H9 (cell line): ENCODE measurements at regions not wholly inside any gene's neighbourhood (a gene's known extent, or its start where the extent isn't known, plus 50 kb on each side); places are given as distances from the start of the nearest gene placed in this dataset.

Source experiments
- DNase-seq: peaks from one replicate; pipeline ENCODE4 v3.0.0-alpha.2; 2017
- H2AFZ ChIP-seq: one replicate; pipeline ENCODE4 v1.6.1; 2013; ENCODE audit warnings: mild to moderate bottlenecking, low read length, control low read depth, moderate library complexity
- H2AK5ac ChIP-seq: 2 replicates; pipeline ENCODE4 v1.6.1; 2013; ENCODE audit warnings: low read length, control low read depth, mixed read lengths; ENCODE audit not compliant: insufficient read length
- H2BK120ac ChIP-seq: one replicate; pipeline ENCODE4 v1.6.1; 2013; ENCODE audit warnings: low read depth, mild to moderate bottlenecking, low read length, control low read depth, inconsistent platforms; ENCODE audit not compliant: poor library complexity, severe bottlenecking
- H2BK12ac ChIP-seq: 2 replicates; pipeline ENCODE4 v1.6.1; 2013; ENCODE audit warnings: low read length, control low read depth, mixed read lengths, low read depth; ENCODE audit not compliant: insufficient read length
- H2BK15ac ChIP-seq: 2 replicates; pipeline ENCODE4 v1.6.1; 2013; ENCODE audit warnings: low read depth, low read length, control low read depth
- H2BK20ac ChIP-seq: one replicate; pipeline ENCODE4 v1.6.1; 2013; ENCODE audit warnings: low read depth, mild to moderate bottlenecking, low read length, control low read depth, inconsistent platforms; ENCODE audit not compliant: poor library complexity, severe bottlenecking
- H2BK5ac ChIP-seq: 2 replicates; pipeline ENCODE4 v1.6.1; 2013; ENCODE audit warnings: low read length, control low read depth, mixed read lengths; ENCODE audit not compliant: insufficient read length
- H3K14ac ChIP-seq: 2 replicates; pipeline ENCODE4 v1.6.1; 2013; ENCODE audit warnings: low read length, control low read depth; ENCODE audit not compliant: insufficient read depth
- H3K18ac ChIP-seq: 2 replicates; pipeline ENCODE4 v1.6.1; 2013; ENCODE audit warnings: low read depth, mild to moderate bottlenecking, mixed read lengths, low read length, control low read depth; ENCODE audit not compliant: insufficient read length
- H3K23ac ChIP-seq: 2 replicates; pipeline ENCODE4 v1.6.1; 2013; ENCODE audit warnings: low read length, control low read depth, mixed read lengths, low read depth; ENCODE audit not compliant: insufficient read length
- H3K23me2 ChIP-seq: 2 replicates; pipeline ENCODE4 v1.6.1; 2013; ENCODE audit warnings: low read depth, mild to moderate bottlenecking, mixed read lengths, low read length, control low read depth; ENCODE audit not compliant: insufficient read length, poor library complexity, severe bottlenecking
- H3K27ac ChIP-seq: 2 replicates; pipeline ENCODE4 v1.5.1; 2013; ENCODE audit warnings: low read length, control low read depth, mixed read lengths, low read depth; ENCODE audit not compliant: insufficient read length
- H3K27me3 ChIP-seq: 2 replicates; pipeline ENCODE4 v1.6.1; 2013; ENCODE audit warnings: low read length, control low read depth, inconsistent platforms; ENCODE audit not compliant: insufficient read depth
- H3K4ac ChIP-seq: 2 replicates; pipeline ENCODE4 v1.6.1; 2013; ENCODE audit warnings: low read depth, mild to moderate bottlenecking, control low read depth, inconsistent platforms, low read length, moderate library complexity
- H3K4me1 ChIP-seq: 2 replicates; pipeline ENCODE4 v1.6.1; 2013; ENCODE audit warnings: low read length, control low read depth, inconsistent platforms; ENCODE audit not compliant: insufficient read depth
- H3K4me2 ChIP-seq: 2 replicates; pipeline ENCODE4 v1.6.1; 2013; ENCODE audit warnings: low read length, control low read depth, mixed read lengths; ENCODE audit not compliant: insufficient read length, insufficient read depth
- H3K56ac ChIP-seq: 2 replicates; pipeline ENCODE4 v1.6.1; 2013; ENCODE audit warnings: low read depth, mild to moderate bottlenecking, mixed read lengths, low read length, control low read depth; ENCODE audit not compliant: insufficient read length
- H3K79me1 ChIP-seq: 2 replicates; pipeline ENCODE4 v1.6.1; 2013; ENCODE audit warnings: low read depth, mild to moderate bottlenecking, moderate library complexity, low read length, control low read depth, inconsistent platforms; ENCODE audit not compliant: insufficient read depth, poor library complexity, severe bottlenecking
- H3K79me2 ChIP-seq: 2 replicates; pipeline ENCODE4 v1.6.1; 2013; ENCODE audit warnings: low read length, control low read depth, inconsistent platforms; ENCODE audit not compliant: insufficient read depth
- H3K9ac ChIP-seq: 2 replicates; pipeline ENCODE4 v1.6.1; 2013; ENCODE audit warnings: low read length, control low read depth, mixed read lengths; ENCODE audit not compliant: insufficient read length; ENCODE audit errors: extremely low read depth
- H3K9me3 ChIP-seq: one replicate; pipeline ENCODE4 v1.6.1; 2013; ENCODE audit warnings: low read depth, low read length, inconsistent platforms; ENCODE audit not compliant: control insufficient read depth
- H3T11ph ChIP-seq: one replicate; pipeline ENCODE4 v1.6.1; 2013; ENCODE audit warnings: mild to moderate bottlenecking, low read length, control low read depth, inconsistent platforms
- H4K20me1 ChIP-seq: one replicate; pipeline ENCODE4 v1.6.1; 2013; ENCODE audit not compliant: control insufficient read depth, insufficient read length, insufficient read depth
- H4K5ac ChIP-seq: 2 replicates; pipeline ENCODE4 v1.6.1; 2013; ENCODE audit warnings: low read depth, mild to moderate bottlenecking, mixed read lengths, low read length, control low read depth; ENCODE audit not compliant: insufficient read length
- H4K8ac ChIP-seq: replicated peaks from 2 replicates; pipeline ENCODE4 v1.6.1; 2013; ENCODE audit warnings: low read length, control low read depth, mixed read lengths, low read depth; ENCODE audit not compliant: insufficient read length
- H4K91ac ChIP-seq: 2 replicates; pipeline ENCODE4 v1.6.1; 2013; ENCODE audit warnings: low read depth, mild to moderate bottlenecking, moderate library complexity, mixed read lengths, low read length, control low read depth; ENCODE audit not compliant: insufficient read length
- H3K27ac Mint-ChIP-seq, 3 experiments: 2 replicates in 2 of 3; 3 replicates in 1 of 3; pipeline ENCODE4 v1.8.0; 2020 to 2021; ENCODE audit warnings: mixed read lengths in 3 of 3, mild to moderate bottlenecking in 1 of 3, moderate library complexity in 1 of 3
- H3K27me3 Mint-ChIP-seq: 2 replicates; pipeline ENCODE4 v1.8.0; 2021; ENCODE audit warnings: low read depth, mild to moderate bottlenecking, moderate library complexity, mixed read lengths
- H3K36me3 Mint-ChIP-seq, 3 experiments: 2 replicates in 2 of 3; 3 replicates in 1 of 3; pipeline ENCODE4 v1.8.0; 2020 to 2021; ENCODE audit warnings: low read depth in 3 of 3, mixed read lengths in 3 of 3; ENCODE audit not compliant: insufficient read depth in 1 of 3
- H3K4me1 Mint-ChIP-seq, 2 experiments: 2 replicates each; pipeline ENCODE4 v1.8.0; 2020; ENCODE audit warnings: mixed read lengths in 2 of 2
- H3K4me3 Mint-ChIP-seq, 2 experiments: 2 replicates in 1 of 2; 3 replicates in 1 of 2; pipeline ENCODE4 v1.8.0; 2020 to 2021; ENCODE audit warnings: mild to moderate bottlenecking in 2 of 2, mixed read lengths in 2 of 2, moderate library complexity in 1 of 2
- H3K9me3 Mint-ChIP-seq, 2 experiments: 2 replicates in 1 of 2; 3 replicates in 1 of 2; pipeline ENCODE4 v1.8.0; 2020; ENCODE audit warnings: mild to moderate bottlenecking in 2 of 2, mixed read lengths in 2 of 2, moderate library complexity in 1 of 2
- WGBS: extraction: QIAGEN DNeasy Blood & Tissue Kit; methylation state at CpG from one replicate; pipeline ENCODE4 v1.1.7; 2013; ENCODE audit warnings: missing lambda C conversion rate, low lambda C conversion rate, mixed read lengths; ENCODE audit not compliant: insufficient read length; ENCODE audit errors: extremely low coverage; 5-methylcytosine and 5-hydroxymethylcytosine counted together
- TF ChIP-seq, protein P1 (sequence below): fragments of 200-600 bp; sonication (generic); conservative IDR thresholded peaks from 3 replicates; pipeline ENCODE4 v1.8.0; 2021; ENCODE audit warnings: antibody characterized with exemption, mild to moderate bottlenecking

DNA sequence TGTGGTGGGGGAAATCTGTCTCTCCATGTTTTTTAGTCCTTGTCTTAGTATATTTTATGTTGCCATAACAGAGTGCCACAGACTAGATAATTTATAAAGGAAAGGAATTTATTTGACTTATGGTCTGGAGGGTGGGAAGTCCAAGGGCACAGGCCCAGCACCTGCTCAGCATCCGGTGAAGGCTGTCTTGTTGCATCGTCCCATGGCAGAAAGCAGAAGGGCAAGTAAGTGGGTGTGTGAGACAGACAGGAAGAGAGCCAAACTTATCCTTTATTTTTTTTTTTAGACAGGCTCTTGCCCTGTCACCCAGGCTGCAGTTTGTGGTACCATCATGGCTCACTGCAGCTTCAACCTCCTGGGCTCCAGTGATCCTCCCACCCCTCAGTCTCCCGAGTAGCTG lies 98.1 kb downstream of the HS1BP3 start:
- H3K9me3 Mint-ChIP-seq, result no peaks in the 10 kb centered on the region
- H3K4me3 Mint-ChIP-seq, result no peak overlapping the region
- no peak overlapping the region for H4K5ac ChIP-seq
- H3K27me3 ChIP-seq, result no peaks in the 10 kb centered on the region
- H3K9ac ChIP-seq, result no peak overlapping the region
- no peak overlapping the region for H4K8ac ChIP-seq
- H3K4me1 ChIP-seq, result peaks cover 4% of the 10 kb centered on the region; the same call in 1 of the 2 replicates
- no peaks in the 10 kb centered on the region for H3K9me3 ChIP-seq
- no peak overlapping the region for H2BK20ac ChIP-seq
- H3K14ac ChIP-seq, result no peak overlapping the region
- no peaks in the 10 kb centered on the region for H3K23me2 ChIP-seq
- H2BK120ac ChIP-seq, result no peak overlapping the region
- peaks cover 18 to 19% of the 10 kb centered on the region in 2 experiments for H3K4me1 Mint-ChIP-seq
- H4K91ac ChIP-seq, result no peak overlapping the region
- no peak overlapping the region for H3K4ac ChIP-seq
- no peak overlapping the region for H2AFZ ChIP-seq
- H3K36me3 Mint-ChIP-seq, result no peaks in the 10 kb centered on the region
- H3K27ac Mint-ChIP-seq, result no peak overlapping the region
- no peaks in the 10 kb centered on the region for H4K20me1 ChIP-seq
- H2BK12ac ChIP-seq, result no peak overlapping the region
- TF ChIP-seq, protein P1, sequence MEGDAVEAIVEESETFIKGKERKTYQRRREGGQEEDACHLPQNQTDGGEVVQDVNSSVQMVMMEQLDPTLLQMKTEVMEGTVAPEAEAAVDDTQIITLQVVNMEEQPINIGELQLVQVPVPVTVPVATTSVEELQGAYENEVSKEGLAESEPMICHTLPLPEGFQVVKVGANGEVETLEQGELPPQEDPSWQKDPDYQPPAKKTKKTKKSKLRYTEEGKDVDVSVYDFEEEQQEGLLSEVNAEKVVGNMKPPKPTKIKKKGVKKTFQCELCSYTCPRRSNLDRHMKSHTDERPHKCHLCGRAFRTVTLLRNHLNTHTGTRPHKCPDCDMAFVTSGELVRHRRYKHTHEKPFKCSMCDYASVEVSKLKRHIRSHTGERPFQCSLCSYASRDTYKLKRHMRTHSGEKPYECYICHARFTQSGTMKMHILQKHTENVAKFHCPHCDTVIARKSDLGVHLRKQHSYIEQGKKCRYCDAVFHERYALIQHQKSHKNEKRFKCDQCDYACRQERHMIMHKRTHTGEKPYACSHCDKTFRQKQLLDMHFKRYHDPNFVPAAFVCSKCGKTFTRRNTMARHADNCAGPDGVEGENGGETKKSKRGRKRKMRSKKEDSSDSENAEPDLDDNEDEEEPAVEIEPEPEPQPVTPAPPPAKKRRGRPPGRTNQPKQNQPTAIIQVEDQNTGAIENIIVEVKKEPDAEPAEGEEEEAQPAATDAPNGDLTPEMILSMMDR, result no peak
- H3K56ac ChIP-seq, result no peak overlapping the region
- no CpG with 5 or more reads among the region's 3 CpGs for WGBS
- H3K4me2 ChIP-seq, result no peak overlapping the region
- DNase-seq, result no peak
- no peak overlapping the region for H3K18ac ChIP-seq
- H2BK5ac ChIP-seq, result no peak overlapping the region
- H3K27me3 Mint-ChIP-seq, result peaks cover 5% of the 10 kb centered on the region
- no peaks in the 10 kb centered on the region for H3K79me1 ChIP-seq
- no peak overlapping the region for H3T11ph ChIP-seq
- H2AK5ac ChIP-seq, result no peak overlapping the region
- no peak overlapping the region for H3K27ac ChIP-seq
- H3K23ac ChIP-seq, result no peak overlapping the region
- no peak overlapping the region for H2BK15ac ChIP-seq
- no peaks in the 10 kb centered on the region for H3K79me2 ChIP-seq
